ENCODE measurements at regions not wholly inside any gene's neighbourhood (a gene's known extent, or its start where the extent isn't known, plus 50 kb on each side); places are given as distances from the start of the nearest gene placed in this dataset.

DNA sequence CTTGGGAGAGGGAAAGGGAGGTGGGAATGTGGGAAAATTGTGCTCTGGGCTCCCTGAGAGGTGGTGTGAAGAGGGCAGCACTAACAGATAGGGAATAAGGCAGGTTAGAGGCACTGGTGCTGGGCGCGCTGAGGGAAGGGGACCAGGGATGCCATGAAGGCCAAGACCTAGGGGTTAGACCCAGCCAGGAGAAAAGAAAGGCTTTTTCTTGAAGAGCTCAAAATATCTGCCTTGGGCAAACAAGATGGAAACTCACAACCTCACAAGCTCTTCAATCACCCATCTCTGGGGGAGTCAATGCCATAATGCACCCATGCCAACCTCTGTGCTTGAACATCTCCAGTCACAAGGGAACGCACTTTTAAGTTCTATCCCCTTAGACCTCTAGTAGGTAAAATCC, 363.6 kb upstream of the CHD6 start:
- Mint-ChIP-seq H3K36me3 (ENCODE audit: low read depth) (no peaks in the 10 kb centered on the region), H3K27me3 (no peaks in the 10 kb centered on the region), H3K4me1 (no peaks in the 10 kb centered on the region), H3K4me3 (no peak overlapping the region), H3K27ac (no peak overlapping the region), H3K9me3 (no peaks in the 10 kb centered on the region)
- CTCF ChIA-PET: interaction anchor here (1.5 kb wide), 1 partner anchor 25 kb away, joined by 3 read pairs; no protein-coding TSS in a partner anchor
- no peak for DNase-seq
- POLR2A ChIA-PET: no interaction called here

DNA sequence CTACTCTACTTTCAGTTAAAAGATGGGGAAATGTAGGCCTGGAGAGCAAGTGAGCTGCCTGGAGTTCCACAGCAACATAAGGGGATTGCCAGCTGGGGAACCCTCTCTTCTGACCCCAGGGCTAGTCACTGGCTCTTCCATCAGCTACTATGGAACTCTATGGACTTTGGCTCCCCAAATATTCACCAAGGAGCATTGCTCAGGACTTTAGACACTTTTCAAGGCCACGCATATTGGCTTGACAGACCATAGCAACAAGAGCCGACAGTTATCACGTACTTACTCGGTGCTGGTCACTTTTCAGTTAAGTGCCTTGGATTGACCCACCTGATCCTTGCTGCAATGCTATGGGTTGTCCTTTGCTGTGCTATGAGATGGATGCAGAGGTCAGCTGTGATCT, 360.7 kb upstream of the CHD6 start:
- Mint-ChIP-seq H3K36me3 (ENCODE audit: low read depth) (no peaks in the 10 kb centered on the region), H3K4me3 (no peak overlapping the region), H3K4me1 (no peaks in the 10 kb centered on the region), H3K27me3 (no peaks in the 10 kb centered on the region), H3K27ac (no peak overlapping the region), H3K9me3 (no peaks in the 10 kb centered on the region)
- DNase-seq: no peak
- CTCF ChIA-PET: no interaction called here
- POLR2A ChIA-PET: no interaction called here

DNA sequence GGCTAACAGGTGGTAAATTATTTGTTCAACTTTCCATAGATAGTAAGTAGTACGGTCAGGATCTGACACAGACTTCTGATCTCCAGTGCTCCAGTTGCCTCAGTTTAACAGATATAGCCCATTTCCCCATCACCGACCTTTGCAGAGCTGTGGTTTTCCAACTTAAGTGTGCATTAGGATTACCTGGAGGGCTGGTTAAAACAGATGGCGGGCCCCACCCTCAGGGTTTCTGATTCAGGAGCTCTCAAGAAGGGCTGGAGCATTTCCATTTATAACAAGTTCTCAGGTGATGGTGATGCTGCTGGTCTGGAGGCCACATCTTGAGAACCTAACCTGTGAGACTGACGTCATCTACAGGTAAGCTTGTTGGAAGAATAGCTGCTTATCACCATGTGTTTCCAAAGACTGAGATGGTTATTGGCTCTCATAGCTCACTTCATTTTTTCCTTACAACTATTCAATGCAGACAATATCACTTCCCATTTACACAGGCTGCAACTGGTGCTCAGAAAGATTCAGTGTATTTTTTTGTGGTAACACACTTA, 360.1 kb upstream of the CHD6 start:
- H3K27me3 Mint-ChIP-seq: no peaks in the 10 kb centered on the region
- POLR2A ChIA-PET: no interaction called here
- H3K27ac Mint-ChIP-seq: no peak overlapping the region
- no peaks in the 10 kb centered on the region for H3K4me1 Mint-ChIP-seq
- H3K9me3 Mint-ChIP-seq: no peaks in the 10 kb centered on the region
- no peak for DNase-seq
- CTCF ChIA-PET: no interaction called here
- H3K36me3 Mint-ChIP-seq (ENCODE audit: low read depth): no peaks in the 10 kb centered on the region
- no peak overlapping the region for H3K4me3 Mint-ChIP-seq

DNA sequence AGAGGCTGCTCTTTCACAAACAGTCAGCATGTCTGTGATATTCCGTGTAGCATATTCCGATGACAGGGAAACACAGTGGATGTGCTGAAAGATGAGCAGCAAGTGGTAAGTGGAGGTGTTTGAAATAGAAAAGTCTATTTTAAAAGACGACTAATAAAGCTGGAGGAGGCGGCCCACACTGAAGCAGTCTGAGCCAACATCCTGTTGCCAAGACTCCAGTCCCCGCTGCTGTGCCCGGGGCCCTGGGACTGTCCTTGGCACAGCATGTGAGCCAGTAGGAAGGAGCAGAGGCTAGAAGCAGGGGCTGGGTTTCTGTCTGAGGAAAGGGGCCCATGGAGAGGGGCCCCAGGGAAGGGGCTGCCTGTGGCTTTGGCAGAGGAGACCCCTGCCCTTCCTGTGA, 351.5 kb upstream of the CHD6 start:
- ChIA-PET CTCF (interaction anchor here (2.2 kb wide), 1 partner anchor 9 kb away, joined by 5 read pairs; no protein-coding TSS in a partner anchor), POLR2A (no interaction called here)
- Mint-ChIP-seq H3K27me3 (peaks cover 3% of the 10 kb centered on the region), H3K9me3 (no peaks in the 10 kb centered on the region), H3K4me3 (no peak overlapping the region), H3K27ac (no peak overlapping the region), H3K4me1 (no peaks in the 10 kb centered on the region), H3K36me3 (ENCODE audit: low read depth) (no peaks in the 10 kb centered on the region)
- DNase-seq: no peak

DNA sequence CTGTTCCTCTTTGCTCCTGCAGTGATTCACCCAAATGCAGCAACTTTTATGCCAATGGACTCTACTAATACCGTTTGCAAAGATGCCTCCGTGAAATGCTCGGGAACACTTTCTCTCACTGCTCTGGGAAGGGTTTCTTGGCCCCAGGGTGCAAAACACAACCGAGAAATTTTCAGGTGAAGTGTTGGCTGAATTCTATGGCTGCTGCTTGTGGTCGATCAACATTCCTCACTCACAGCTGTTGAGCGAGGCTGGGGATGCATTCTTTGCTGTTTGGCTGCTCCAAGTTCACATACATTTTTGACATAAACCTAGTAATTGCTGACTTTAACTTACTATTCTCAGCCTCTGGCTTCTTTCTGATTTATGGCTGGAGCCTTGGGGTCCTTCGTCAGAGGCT, 342.0 kb upstream of the CHD6 start:
- no peak for DNase-seq
- H3K27ac Mint-ChIP-seq: no peak overlapping the region

DNA sequence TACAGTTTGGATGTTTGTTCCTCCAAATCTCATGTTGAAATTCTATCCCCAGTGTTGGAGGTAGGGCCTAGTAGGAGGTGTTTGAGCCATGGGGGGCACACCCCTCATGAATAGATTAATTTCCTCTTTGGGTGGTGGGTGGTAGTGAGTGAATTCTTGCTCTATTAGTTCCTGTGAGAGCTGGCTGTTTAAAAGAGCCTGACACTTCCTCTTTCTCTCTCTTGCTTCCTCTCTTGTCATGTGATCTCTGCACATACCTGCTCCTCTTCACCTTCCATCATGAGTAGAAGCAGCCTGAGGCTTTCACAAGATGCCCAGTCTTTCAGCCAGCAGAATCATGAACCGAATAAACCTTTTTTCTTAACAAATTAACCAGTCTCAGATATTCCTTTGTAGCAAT, 340.2 kb upstream of the CHD6 start:
- Mint-ChIP-seq H3K27ac (no peak overlapping the region), H3K4me3 (no peak overlapping the region), H3K27me3 (no peaks in the 10 kb centered on the region), H3K4me1 (no peaks in the 10 kb centered on the region), H3K9me3 (no peaks in the 10 kb centered on the region), H3K36me3 (ENCODE audit: low read depth) (no peaks in the 10 kb centered on the region)
- no peak for DNase-seq
- CTCF ChIA-PET: no interaction called here
- POLR2A ChIA-PET: no interaction called here

More for the DNA sequence above, 342.0 kb upstream of the CHD6 start:
- Mint-ChIP-seq H3K4me3 (no peak overlapping the region), H3K9me3 (no peaks in the 10 kb centered on the region), H3K27me3 (no peaks in the 10 kb centered on the region), H3K4me1 (no peaks in the 10 kb centered on the region), H3K36me3 (ENCODE audit: low read depth) (no peaks in the 10 kb centered on the region)
- CTCF ChIA-PET: interaction anchor here (1.3 kb wide), 1 partner anchor 9 kb away, joined by 5 read pairs; no protein-coding TSS in a partner anchor
- POLR2A ChIA-PET: no interaction called here

DNA sequence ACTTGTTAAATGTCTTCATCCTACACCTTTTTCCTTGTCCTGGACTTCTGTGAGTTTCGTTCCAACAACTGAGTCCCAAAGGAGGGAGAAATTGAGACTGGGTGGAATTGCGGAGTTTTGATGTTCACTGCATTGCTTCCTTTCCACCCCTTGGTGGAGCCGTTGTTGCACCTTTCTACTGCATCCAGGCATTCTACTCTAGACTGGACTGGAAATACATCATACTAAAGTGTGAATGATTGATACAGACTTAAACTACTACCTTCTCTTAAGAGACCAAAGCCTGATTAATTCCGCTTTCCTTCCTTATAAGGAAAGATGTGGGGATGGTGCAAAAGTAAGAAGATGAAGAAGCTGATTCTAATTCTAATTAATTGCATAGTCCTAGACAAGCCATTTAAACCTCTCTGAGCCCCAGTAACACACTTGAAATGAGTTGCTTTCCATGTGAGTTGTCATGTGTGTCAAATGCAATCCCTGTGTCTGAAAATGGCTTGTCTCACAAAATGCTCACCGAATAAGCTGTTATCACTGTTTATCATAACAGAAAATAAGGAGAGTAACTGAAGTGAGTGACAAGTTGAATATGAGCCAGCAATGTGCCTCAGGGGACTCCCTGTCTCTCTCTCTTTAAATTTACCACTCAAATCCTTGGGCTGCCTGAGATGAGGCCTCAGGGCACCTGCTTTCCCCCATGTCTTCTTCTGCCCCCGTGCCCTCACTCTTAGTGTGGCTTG, 338.3 kb upstream of the CHD6 start:
- CTCF ChIA-PET: interaction anchor here (1.5 kb wide), 1 partner anchor 25 kb away, joined by 3 read pairs; no protein-coding TSS in a partner anchor
- H3K27me3 Mint-ChIP-seq: no peaks in the 10 kb centered on the region

DNA sequence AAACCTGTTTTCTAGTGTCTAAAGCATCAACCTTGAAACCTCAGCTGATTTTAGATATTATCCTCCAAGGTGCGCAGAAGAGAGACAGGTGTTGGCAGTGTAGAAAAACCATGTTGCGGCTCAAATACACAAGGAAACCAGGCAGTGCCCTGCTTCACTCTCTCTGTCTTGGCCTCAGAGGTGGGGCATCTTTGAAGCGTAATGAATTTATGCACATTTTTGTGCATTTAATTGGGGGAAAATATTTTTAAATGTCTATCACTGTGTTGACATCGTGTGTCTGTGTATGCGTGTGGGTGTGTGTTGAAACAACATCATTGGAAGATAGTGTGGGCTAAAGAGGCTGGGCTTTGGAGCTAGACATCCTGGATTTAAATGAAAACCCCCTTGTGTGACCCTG, 334.0 kb upstream of the CHD6 start:
- CTCF ChIA-PET: no interaction called here
- DNase-seq: no peak
- Mint-ChIP-seq H3K27me3 (peaks cover 1% of the 10 kb centered on the region), H3K36me3 (ENCODE audit: low read depth) (no peaks in the 10 kb centered on the region), H3K27ac (no peak overlapping the region), H3K4me1 (peaks cover 3% of the 10 kb centered on the region), H3K4me3 (no peak overlapping the region), H3K9me3 (no peaks in the 10 kb centered on the region)
- POLR2A ChIA-PET: no interaction called here

More for the DNA sequence above, 338.3 kb upstream of the CHD6 start:
- POLR2A ChIA-PET: no interaction called here
- Mint-ChIP-seq H3K4me3 (no peak overlapping the region), H3K27ac (no peak overlapping the region), H3K36me3 (ENCODE audit: low read depth) (no peaks in the 10 kb centered on the region), H3K9me3 (no peaks in the 10 kb centered on the region), H3K4me1 (peaks cover 3% of the 10 kb centered on the region)
- no peak for DNase-seq

DNA sequence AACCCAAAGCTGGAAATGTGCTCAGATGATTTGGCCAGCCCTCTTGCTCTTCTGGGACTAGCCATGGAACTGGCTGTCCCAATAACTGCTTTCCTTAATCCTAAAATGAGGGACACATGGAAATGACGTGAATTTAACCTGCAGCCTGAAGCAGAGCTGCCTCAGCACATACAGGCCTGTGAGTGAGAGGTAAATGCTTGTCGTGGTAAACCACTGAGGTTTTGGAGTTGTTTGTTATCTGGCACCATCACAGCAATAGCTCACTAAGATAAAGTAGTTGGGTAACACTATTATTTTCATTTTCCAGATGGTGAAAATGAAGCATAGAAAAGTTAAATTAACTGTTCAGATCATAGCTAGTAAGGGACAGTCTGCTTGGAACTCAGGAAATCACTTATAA, 333.4 kb upstream of the CHD6 start:
- H3K27ac Mint-ChIP-seq: no peak overlapping the region
- peaks cover 3% of the 10 kb centered on the region for H3K4me1 Mint-ChIP-seq
- no peaks in the 10 kb centered on the region for H3K9me3 Mint-ChIP-seq
- peaks cover 4% of the 10 kb centered on the region for H3K27me3 Mint-ChIP-seq
- H3K4me3 Mint-ChIP-seq: no peak overlapping the region
- ChIA-PET CTCF (no interaction called here), POLR2A (no interaction called here)
- no peaks in the 10 kb centered on the region for H3K36me3 Mint-ChIP-seq (ENCODE audit: low read depth)
- DNase-seq: no peak

DNA sequence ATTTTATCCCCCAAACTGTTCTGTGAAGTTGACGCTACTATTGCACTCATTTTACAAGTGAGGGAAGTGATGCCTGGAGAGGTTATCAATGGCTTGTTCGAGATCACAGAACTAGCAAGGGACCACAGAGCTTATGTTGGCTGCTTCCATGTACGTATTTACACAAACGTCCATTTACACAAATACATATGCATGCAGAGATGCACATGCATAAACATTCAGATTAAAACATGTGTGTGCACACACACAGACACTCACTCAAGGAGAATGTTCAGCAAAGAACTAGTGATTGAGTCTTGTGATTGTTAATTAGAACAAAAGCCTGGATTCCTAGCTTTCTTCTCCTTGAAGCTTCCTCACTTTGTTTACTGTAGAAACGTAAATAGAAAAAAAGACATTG, 321.5 kb upstream of the CHD6 start:
- CTCF ChIA-PET: interaction anchor here (0.8 kb wide), 1 partner anchor 1064 kb away, joined by 5 read pairs; no protein-coding TSS in a partner anchor
- Mint-ChIP-seq H3K27me3 (no peaks in the 10 kb centered on the region), H3K4me1 (no peaks in the 10 kb centered on the region), H3K9me3 (no peaks in the 10 kb centered on the region), H3K36me3 (ENCODE audit: low read depth) (no peaks in the 10 kb centered on the region), H3K4me3 (no peak overlapping the region), H3K27ac (no peak overlapping the region)
- POLR2A ChIA-PET: no interaction called here
- no peak for DNase-seq

DNA sequence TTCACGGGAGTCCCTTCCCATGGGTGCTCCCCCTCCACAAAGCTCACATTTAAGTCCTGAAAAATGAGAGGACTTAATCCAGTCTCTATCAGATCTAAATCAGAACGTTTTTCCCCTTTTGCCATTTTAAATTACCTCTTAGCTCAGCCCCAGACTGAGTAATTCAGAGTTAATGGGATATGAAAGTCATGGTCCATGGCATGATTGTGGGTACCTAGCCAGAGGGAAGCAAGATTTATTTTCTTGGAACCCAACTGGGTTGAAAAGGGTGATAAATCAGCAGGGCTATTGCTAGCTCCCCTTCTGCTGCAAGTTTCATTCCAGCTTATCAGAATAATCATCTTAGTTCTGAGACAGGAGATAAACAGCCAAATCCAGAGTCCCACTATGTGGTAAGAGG, 320.2 kb upstream of the CHD6 start:
- H3K4me3 Mint-ChIP-seq: no peak overlapping the region
- H3K27ac Mint-ChIP-seq: no peak overlapping the region
- ChIA-PET POLR2A (no interaction called here), CTCF (no interaction called here)
- H3K4me1 Mint-ChIP-seq: no peaks in the 10 kb centered on the region
- no peaks in the 10 kb centered on the region for H3K9me3 Mint-ChIP-seq
- H3K36me3 Mint-ChIP-seq (ENCODE audit: low read depth): no peaks in the 10 kb centered on the region
- no peak for DNase-seq
- H3K27me3 Mint-ChIP-seq: no peaks in the 10 kb centered on the region

DNA sequence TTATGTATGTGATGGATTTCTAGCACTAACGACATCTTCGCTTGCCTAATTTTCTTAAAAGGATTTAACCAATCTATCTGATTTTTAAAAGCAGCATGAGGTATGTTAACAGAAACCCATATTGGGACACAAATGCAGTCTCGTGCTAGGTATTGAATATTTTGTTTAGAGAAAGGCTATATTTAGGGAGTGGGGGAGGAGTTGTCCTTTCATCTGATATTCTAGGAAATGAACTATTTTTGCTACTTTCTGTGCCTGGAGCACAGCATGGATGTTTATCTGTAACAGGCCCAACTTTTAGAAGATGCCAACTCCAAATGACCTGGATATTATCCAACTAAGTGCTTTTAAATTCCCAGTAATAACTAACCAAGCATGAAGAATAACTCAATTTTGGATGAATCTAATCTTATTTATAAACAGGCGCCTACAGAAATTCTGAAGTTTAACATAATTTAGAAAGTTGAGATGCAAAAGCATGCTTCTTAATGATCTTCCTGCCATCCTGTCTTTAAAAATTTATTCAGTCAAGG, 317.1 kb upstream of the CHD6 start:
- Mint-ChIP-seq H3K27ac (no peak overlapping the region), H3K27me3 (no peaks in the 10 kb centered on the region), H3K9me3 (no peaks in the 10 kb centered on the region), H3K4me3 (no peak overlapping the region), H3K36me3 (ENCODE audit: low read depth) (no peaks in the 10 kb centered on the region), H3K4me1 (no peaks in the 10 kb centered on the region)
- CTCF ChIA-PET: no interaction called here
- POLR2A ChIA-PET: no interaction called here
- no peak for DNase-seq

DNA sequence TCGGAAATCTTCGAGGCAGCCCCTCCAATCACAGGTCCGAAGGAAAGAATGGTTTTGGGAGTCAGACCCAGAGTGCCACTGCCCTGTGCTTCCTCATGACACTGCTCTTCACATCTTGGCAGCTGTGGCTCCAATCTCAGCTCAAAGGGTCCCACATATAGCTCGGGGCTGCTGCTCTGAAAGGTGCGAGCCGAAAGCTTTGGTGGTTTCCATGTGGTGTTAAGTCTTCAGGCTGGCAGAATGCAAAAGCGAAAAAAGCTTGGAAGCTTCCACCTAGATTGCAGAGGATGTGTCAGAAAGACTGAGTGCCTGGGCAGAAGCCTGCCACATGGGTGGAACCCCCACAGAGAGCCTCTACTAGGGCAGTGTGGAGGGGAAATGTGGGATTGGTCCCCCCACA, 314.3 kb upstream of the CHD6 start:
- H3K9me3 Mint-ChIP-seq: no peaks in the 10 kb centered on the region
- CTCF ChIA-PET: no interaction called here
- H3K36me3 Mint-ChIP-seq (ENCODE audit: low read depth): no peaks in the 10 kb centered on the region
- no peak for DNase-seq
- POLR2A ChIA-PET: no interaction called here
- H3K4me3 Mint-ChIP-seq: no peak overlapping the region
- no peaks in the 10 kb centered on the region for H3K27me3 Mint-ChIP-seq
- H3K27ac Mint-ChIP-seq: no peak overlapping the region
- no peaks in the 10 kb centered on the region for H3K4me1 Mint-ChIP-seq

DNA sequence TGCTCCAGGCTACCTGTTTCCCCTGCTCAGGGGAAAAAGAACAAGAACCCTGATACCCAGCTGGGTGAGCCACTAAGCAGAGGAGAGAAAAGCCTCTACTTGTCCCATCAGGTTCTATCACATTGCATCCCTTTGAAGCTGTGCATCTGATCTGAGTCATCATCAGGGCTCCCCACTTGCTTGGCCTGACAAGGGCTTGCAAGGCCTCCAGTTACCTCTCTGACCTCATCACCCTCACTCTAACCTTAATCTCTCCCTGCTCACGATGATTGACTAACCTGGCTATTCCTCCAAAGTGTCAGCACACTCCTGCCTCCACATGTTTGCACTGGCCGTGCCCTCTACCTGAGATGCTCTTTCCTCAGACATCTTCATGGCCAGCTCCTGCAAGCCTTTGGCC, 309.5 kb upstream of the CHD6 start:
- no peak overlapping the region for H3K27ac Mint-ChIP-seq
- ChIA-PET CTCF (no interaction called here), POLR2A (no interaction called here)
- no peaks in the 10 kb centered on the region for H3K36me3 Mint-ChIP-seq (ENCODE audit: low read depth)
- peaks cover 4% of the 10 kb centered on the region for H3K27me3 Mint-ChIP-seq
- H3K4me3 Mint-ChIP-seq: no peak overlapping the region
- H3K4me1 Mint-ChIP-seq: no peaks in the 10 kb centered on the region
- H3K9me3 Mint-ChIP-seq: no peaks in the 10 kb centered on the region
- DNase-seq: no peak

All from activated CD4-positive, alpha-beta T cell treated with anti-CD3 and anti-CD28 coated beads, Interleukin-2, amount 10 ng/mL, durations not matched to agents 7 days and 5 days (primary cell).